GM21526 (cell line): ENCODE measurements at regions not wholly inside any gene's neighbourhood (a gene's known extent, or its start where the extent isn't known, plus 50 kb on each side); places are given as distances from the start of the nearest gene placed in this dataset.
A peak's percentile ranks its signal among the peaks of the same experiment; 100 is the strongest.
"Not testable (repeated sequence)": the region's sequence is repeated elsewhere in the genome, so short reads cannot be mapped to it uniquely, and the experiment has no call there.

Source experiments
- ATAC-seq: cut with Tn5 transposase; IDR thresholded peaks from one replicate; pipeline ENCODE4 v1.9.1; 2021; ENCODE audit warnings: moderate library complexity; ENCODE audit not compliant: unreplicated experiment, low FRiP score

DNA sequence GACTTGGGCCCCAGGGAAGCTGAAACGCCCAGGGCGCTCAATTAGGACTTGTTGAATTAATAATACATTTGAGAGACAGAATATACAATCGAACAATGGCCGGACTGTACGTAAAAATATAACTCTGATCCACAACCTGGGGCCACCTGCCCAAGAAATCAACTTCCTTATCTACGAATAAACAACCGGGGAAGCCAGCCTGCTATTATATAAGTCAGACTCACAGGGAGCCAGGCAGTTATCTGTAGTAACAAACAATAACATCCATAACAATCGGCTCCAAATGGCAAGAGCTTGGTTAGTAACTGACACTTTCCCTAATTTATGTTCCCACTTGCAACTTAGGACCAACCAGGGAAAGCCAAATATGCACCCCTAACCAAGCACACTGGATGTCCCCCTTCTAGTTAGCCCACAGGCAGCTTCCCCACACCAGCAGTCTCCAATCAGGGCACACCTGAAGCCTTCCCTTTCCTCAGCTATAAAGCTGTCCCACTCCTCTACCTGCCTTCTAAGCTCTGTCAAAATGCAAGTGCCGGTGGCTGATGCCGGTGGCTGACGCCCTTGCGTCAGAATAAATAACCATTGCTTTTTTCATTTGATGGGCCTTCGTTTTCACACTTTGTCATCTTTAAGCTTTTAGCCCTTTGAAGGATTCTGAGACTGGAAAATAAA lies 135.2 kb downstream of the FAM72B start:
- ATAC-seq, result not testable (repeated sequence)

DNA sequence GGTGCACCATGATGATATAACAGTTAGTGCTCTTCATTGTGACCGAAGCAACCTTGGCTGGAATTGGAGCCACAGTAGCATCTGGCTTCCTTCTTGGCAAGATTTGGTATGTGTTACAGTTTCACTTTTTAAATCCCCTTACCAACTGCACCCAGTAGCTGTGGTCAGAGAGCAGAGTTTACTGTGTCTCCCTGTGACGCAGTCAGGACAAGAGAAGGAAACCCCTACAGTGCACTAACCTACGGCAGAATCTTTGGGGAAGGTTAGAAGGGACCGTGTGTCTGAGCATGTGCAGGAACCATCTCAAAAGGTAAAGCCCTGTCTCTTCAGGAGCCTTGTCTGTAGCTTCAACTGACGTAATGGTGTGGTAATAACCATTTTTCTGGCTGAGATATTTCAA lies 134.0 kb downstream of the FAM72B start:
- not testable (repeated sequence) for ATAC-seq

DNA sequence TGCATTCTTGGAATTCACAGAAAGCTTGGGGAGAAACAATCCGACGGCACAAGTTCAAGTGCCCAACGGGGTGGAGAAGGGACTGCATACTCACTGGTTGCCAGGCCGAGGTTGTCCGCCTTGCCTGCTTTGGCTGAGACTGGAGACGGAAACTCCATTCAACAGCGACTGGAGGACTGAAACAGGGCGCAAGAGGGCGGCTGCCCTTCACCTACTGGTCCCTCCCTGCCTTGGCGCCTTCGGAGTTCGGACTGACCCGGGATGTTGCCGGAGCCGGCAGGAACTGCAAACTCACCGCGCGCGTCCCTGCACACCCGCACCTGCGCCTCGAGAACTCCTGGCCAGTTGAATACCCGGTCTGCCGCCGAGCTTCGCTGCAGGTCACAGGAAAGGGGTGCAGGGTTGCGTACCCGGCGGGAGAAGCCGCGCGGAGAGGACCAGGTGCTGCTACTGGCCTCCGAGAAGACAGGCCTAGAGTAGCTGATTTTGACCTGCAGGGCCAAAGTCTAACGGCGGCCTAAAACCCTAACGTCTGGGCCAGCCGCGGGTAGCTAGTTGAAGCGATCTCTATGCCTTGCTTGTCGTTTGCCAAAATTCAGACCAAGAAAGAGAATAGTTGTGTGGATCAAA lies 132.9 kb downstream of the FAM72B start:
- not testable (repeated sequence) for ATAC-seq

DNA sequence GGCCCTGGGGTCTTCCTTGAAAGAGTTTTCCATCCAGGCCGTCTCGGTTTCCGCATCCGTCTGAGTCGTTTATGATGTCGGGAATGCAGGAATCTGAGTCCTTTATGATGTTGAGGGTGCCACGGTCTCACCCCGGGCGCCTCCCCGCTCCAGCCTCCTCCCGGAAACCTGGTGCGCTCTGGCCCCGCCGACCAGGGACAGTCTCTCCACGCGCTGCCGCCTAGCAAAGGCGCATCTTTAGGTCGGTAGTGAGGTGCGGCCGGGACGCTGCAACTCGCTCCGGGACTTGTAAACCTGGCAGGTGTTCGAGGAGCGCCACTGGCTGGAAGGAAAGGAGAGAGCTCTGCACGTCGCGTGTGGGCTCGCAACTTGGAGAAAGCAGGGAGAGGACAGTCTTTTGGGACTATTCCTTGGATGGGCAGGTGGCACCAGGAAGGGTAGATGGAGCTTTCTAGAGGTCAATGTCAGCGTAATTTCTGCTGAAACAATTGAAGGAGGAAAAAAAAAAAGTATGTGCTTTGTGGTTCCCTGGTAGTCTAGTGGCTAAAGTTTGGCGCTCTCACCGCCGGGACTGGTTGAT lies 132.0 kb downstream of the FAM72B start:
- ATAC-seq, result not testable (repeated sequence)

DNA sequence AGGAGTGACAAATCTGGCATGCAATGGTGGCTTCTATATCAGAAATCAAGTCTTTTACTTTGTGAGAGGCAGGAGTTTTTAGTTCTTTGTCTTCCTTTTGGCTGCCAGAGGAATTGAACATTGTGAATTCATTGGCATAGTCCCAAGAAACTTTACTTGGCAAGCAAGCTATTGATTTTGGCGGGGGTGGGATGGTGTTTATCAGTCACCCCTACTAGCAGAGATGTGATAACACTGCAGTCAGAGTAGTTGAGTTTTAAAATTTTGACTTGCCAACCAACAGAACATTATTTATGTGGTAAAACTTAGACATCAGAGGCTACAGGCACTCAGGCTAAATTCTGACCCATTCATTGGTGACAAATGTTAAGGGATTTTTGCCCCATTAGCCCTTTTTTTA lies 129.2 kb downstream of the FAM72B start:
- ATAC-seq, result not testable (repeated sequence)

DNA sequence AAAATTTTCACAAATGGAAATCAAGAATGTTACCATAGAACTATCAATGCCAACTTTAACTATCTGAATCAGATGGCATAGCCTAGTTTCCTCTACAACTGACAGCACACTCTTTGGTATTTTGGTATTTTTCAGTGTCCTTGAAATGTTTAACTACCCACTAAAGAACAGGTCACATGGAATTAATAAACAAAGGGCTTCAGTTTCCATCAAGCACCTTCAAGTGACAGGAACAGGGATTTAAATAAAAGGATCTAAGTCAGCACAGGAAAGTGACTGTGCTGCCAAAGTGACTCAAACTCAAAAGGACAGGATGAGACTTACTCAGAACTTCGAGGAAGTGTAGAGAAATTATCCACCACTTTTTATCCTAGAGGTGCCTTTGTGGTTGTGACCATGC lies 117.2 kb downstream of the FAM72B start:
- ATAC-seq, result not testable (repeated sequence)

DNA sequence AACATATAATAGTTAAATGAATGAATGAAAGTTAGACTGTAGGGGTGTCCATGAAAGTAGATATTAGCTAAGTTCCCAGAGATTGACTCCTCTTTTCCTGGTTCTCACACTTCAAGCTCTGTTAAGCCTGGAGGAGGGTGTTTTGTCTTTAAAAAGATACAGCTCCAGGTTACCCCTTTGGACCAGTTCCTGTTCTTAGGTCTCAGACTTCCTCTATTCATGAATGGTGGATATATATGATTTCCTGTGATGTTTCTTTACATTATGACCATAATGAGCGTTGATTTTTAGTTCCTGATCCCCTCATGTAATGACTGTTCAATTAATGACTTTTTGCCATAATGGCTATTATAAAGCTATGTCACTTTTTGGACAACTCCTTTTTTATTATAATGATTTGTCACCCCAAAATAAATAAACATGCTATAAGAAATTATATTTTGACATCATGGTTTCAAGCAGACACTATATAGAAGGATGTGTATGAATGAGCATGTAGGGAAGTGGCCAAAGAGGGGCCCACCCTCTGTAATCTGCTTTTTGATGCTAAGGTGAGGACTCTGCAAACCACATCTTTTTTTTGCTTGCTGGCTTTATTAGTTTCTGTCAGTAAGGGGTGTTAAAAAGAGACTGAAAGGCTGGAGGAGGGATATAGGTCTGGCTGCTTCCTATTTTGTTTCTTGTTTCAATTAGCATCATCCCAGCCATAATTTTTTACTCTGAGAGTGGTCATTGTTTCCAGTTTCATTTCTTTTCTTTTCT lies 115.2 kb downstream of the FAM72B start:
- ATAC-seq, result not testable (repeated sequence)

DNA sequence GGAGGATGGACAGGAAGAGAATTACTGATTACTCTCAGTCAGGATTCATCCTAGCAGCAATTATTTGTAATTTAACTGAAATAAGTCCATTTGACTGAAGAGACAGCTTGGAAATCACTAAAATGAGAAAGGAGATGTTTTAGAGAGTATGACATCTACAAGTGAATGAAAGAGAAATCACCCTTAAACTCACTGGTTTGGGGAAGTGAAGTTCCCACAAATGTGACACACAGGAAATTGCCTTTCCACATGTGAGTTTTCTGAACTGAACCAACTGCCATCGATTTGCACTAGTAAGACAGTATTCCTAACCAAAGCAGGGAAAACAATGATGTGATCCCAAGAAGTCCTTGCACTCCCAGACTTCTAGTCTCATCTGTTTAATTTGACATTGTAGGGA lies 110.3 kb downstream of the FAM72B start:
- not testable (repeated sequence) for ATAC-seq

DNA sequence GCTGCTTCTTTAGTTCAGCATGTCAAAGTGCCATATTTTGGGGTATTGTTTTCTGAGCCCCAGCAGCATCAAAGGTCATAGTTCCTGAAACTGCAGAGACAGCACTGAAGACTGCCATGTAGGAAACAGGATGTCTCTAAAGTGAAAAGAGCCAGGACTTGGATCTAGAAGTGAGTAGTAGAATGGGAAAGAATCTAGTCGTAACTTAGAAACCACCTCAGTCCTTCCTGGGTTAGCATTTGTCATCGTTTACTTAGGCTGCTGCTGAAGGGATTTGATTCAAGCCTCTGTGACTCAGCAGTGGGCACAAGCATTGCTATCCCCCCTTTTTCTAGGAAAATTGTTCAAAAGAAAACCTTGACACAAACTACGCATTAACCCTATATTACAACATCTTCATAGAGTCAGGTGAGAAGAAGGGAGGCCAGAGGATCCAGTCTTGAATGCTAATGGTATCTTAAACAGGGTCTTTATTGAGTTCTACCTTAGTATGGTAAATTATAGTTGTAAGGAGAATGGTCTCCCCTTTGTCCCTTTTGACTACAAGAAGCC lies 108.8 kb downstream of the FAM72B start:
- ATAC-seq, result not testable (repeated sequence)

DNA sequence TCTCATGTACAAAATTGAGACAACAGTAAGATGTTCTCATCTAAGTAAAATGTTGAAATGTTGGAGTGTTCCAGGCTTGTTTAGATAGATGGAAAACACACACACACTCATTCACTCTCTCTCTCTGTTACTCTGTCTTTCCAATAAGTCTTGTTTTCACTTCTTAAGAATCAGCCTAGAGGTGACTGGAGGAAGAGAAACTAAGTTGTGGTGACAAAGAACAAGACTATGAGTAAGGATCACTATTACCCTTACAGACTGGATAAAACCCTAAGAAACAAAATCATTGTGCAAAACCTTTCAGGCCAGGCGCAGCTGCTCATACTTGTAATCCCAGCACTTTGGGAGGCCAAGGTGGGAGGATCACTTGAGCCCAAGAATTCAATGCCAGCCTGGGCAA lies 107.5 kb downstream of the FAM72B start:
- ATAC-seq, result peak; percentile 87

DNA sequence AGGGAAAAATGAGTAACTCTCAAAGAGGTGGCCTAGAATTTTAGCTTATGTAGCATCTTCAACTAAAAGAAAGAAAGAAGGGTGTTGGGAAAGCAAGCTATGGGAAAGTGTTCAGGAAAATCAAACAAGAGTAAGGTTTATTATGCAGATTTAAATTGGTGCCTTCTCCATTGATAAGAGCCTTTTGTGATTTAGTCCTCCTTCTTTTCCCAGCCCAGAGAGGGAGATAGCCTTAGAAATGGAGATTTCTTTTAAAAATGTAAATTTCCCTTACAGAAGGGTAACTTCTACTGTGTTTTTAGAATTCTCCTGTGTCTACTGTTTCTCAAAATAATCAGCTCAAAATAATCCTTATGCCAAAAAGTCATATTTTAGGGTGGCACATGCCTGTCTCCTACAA lies 104.5 kb downstream of the FAM72B start:
- ATAC-seq, result not testable (repeated sequence)

DNA sequence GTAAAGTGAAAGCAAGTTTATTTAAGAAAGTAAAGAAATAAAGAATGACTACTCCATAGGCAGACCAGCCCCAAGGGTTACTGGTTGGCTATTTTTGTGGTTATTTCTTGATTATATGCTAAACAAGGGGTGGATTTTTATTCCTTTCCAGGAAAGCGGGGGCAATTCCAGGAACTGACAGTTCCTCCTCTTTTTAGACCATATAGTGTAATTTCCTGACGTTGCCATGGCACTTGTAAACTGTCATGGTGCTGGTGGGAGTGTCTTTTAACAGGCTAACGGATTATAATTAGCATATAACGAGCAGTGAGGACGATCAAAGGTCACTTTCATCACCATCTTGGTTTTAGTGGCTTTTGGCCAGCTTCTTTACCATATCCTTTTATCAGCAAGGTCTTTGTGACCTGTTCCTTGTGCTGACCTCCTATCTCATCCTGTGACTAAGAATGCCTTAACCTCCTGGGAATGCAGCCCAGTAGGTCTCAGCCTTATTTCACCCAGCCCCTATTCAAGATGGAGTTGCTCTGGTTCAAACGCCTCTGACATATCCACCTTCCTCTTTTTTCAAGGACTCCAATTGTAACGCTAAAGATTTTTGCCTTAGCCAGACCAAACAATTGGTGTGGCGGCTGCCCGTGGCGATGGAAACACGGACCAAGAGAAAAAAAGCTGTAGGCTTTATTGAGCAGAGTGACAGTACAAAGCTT lies 103.8 kb downstream of the FAM72B start:
- ATAC-seq, result not testable (repeated sequence)

DNA sequence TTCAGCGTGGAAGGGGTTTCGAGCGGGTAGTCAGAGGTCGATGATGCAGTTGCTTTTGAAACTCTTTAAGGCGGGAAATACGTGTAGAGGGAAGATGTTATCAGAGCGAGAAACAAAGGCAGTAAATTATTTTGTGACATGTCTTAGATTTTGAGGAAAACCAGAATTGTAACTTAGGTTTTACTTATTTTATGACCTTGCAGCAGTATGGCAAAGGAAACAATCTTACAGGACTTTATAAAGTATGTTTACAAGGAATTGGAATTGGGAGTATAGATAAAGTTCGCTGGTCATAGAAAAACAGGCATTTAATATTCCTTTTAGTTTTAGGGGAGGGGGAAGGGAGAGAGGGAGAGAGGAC lies 103.3 kb downstream of the FAM72B start:
- not testable (repeated sequence) for ATAC-seq

DNA sequence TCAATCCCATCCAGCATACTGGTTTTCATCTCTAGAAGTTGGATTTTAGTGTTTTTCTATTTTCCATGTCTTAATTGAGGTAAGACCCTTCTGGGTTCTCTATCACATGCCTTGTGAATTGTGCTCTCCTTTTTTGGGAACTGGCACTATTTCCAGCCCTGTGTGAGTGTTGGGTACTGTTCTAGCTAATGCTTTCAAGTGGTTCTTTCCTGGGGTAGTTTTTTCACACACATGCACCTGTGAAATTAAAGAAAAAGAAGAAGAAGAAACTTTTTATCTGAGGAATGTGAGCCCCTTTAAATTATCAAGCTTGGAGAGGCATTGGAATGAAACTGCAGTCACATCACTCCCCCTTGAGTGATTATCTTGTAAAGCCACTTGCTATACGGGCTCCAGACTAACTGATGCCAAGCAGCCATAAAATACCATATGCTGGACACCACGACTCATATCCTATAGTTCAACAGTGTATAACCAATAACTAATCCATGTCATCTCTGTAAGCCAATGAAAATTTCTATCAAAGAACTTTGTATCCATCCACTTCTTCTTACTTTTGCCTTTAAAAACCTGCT lies 102.4 kb downstream of the FAM72B start:
- ATAC-seq, result not testable (repeated sequence)

DNA sequence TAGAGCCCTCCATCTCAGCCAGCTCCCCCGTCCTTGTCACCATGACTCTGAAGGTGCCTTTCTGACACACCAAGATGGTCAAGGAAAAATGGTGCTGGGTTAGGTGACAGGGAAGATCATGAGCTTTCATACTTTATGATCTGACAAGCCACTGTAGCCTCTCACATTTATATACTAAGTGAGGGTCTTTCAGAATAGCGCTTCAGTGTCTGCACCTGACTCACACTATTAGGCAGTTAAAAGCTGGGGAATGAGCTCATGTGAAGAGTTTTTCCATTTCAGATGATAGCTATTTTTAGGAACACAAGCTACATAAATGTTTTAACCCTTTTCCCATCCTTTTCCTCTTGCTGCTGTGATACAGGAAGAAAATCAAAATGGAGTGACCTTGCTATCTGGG lies 101.1 kb downstream of the FAM72B start:
- ATAC-seq, result not testable (repeated sequence)

DNA sequence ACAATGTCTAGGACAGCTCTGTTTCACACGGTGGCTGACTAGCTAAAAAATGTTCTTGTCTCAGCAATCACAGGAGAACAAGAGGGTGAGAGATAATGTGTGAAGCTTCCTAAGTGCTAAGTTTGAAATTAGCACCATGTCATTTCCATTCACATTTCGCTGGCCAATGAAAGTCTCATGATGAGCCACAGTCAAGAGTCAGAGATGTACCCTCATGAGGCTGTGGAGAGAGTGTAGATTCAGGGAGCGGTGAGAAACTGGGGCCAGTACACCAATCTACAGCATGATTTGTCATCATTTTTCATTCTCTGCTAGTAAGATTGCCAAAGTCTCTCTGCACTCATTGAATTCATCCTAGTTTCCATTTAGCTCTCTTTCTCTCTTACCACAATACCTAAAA lies 97.9 kb downstream of the FAM72B start:
- ATAC-seq, result not testable (repeated sequence)

DNA sequence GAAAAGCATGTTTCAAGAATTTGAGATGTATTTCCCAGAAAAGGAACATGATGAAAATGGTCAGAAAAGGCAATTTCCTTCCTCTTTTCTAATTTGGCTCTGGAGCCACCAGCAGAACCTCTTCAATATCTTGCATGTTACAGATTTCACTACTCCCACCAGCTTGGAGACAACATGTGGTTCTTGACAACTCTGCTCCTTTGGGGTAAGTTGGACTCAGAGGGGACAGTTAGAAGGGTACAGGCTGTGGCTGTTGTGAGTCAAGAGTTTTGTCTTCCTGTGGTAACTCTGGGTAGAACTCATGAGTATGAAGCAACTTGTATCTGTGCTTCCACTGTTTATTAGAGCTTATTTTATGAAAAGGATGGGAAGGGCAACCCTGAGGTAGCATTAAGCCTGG lies 96.9 kb downstream of the FAM72B start:
- ATAC-seq, result not testable (repeated sequence)

DNA sequence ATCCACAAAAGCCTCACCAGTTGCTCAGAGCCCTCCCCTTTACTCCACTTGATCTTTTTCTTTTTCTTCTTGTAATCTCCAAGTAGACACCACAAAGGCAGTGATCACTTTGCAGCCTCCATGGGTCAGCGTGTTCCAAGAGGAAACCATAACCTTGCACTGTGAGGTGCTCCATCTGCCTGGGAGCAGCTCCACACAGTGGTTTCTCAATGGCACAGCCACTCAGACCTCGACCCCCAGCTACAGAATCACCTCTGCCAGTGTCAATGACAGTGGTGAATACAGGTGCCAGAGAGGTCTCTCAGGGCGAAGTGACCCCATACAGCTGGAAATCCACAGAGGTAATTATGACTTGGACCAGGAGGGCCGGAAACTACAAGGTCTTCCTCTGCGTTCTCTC lies 95.6 kb downstream of the FAM72B start:
- not testable (repeated sequence) for ATAC-seq

DNA sequence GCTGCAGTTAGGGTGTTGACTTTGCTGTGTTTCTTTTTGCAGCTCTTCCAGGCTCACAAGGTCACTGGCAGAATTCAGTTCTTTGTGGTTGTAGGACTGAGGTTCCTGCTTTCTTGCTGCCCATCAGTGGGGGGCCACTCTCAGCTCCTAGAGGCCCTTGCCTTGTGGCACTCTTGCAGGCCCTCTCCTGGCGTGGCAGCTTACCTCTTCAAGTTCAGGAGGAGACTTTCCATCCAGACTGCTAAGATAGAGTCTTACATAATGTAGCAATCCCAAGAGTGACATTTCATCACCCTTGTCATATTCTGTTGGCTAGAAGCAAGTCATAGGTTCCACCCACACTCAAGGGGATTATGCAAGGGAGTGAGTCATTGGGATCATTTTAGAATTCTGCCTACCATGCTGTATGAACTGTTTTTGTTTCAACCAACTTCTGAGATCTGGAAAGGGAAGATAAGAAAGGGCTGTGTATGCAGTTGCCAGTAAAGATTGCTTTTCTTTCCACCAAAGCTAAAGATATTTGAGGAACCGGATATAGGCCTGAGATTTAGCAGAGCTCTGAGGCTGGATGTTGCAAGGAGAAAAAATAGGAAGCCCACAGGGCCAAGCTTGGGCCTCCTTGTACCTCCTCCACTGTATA lies 91.7 kb downstream of the FAM72B start:
- ATAC-seq, result not testable (repeated sequence)
